ENCODE measurements at regions not wholly inside any gene's neighbourhood (a gene's known extent, or its start where the extent isn't known, plus 50 kb on each side); places are given as distances from the start of the nearest gene placed in this dataset.

DNA sequence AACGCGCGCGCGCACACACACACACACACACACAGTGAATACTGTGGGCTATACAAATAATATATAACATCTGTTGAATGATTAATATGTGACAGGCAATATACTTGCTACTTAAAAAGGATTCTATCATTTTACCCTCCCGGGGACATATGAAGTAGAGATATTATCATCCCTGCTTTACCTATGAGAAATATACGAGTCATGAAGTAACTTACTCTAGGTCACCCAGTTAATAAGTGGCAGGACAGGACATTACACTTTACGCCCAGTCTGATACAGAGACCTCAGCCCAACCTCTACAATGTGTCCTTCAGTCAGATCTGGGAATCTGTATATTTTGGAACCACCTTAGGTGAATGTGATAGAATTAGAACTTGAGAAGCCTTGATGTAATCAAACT lies 55.4 kb downstream of the CCDC54 start:
- TF ChIP-seq, protein P1, sequence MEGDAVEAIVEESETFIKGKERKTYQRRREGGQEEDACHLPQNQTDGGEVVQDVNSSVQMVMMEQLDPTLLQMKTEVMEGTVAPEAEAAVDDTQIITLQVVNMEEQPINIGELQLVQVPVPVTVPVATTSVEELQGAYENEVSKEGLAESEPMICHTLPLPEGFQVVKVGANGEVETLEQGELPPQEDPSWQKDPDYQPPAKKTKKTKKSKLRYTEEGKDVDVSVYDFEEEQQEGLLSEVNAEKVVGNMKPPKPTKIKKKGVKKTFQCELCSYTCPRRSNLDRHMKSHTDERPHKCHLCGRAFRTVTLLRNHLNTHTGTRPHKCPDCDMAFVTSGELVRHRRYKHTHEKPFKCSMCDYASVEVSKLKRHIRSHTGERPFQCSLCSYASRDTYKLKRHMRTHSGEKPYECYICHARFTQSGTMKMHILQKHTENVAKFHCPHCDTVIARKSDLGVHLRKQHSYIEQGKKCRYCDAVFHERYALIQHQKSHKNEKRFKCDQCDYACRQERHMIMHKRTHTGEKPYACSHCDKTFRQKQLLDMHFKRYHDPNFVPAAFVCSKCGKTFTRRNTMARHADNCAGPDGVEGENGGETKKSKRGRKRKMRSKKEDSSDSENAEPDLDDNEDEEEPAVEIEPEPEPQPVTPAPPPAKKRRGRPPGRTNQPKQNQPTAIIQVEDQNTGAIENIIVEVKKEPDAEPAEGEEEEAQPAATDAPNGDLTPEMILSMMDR (conservative IDR thresholded peaks at IDR 0.05; ENCODE audit: control insufficient read depth, insufficient read depth, low read depth, low read length), result no peak
- H3K4me3 ChIP-seq (ENCODE audit: control insufficient read depth, low read depth, low read length), result peak overlapping the region; percentile 74
- no peak for DNase-seq (ENCODE audit: low read depth)

DNA sequence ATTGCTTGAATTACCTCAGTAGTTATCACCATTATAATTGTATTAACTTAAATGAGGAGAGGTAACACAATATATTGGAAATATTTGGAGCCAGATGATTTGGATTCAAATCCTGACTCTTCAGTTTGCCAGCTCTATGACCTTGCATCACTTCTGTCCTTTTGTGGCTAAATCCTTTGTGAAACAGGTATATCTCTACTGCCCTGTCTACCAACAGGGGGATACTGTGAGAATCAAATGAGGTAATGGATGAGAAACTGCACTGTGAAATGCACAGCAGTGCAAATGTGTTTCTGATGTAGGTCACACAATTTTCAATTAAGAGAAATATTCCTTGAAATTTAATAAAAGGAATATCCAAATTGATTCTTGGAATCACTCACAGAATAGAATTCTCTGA lies 58.8 kb downstream of the CCDC54 start:
- no peak for DNase-seq (ENCODE audit: low read depth)
- TF ChIP-seq, protein P1 (conservative IDR thresholded peaks at IDR 0.05; ENCODE audit: control insufficient read depth, insufficient read depth, low read depth, low read length), result no peak
- H3K4me3 ChIP-seq (ENCODE audit: control insufficient read depth, low read depth, low read length), result no peak overlapping the region

DNA sequence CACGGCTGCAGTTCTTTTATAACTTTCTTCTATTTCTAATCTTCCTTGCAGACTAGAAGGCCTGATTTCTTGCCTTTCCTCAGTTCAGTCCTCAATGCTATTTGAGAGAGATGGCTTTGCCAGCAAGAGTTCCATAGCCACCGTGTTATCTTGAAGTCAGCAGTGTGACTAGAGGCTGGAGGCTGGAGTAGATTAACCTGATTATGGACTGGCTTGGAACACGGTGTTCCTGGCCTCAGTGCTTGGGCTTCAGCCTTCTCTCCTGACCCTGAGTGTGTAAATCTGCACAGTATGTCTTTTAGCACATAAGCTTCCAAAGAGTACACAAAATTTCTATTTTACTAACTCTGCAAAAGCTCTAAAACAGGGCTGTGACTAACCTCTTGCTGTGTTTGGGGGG lies 61.4 kb downstream of the CCDC54 start:
- TF ChIP-seq, protein P1 (conservative IDR thresholded peaks at IDR 0.05; ENCODE audit: control insufficient read depth, insufficient read depth, low read depth, low read length), result no peak
- DNase-seq (ENCODE audit: low read depth), result no peak
- no peak overlapping the region for H3K4me3 ChIP-seq (ENCODE audit: control insufficient read depth, low read depth, low read length)

DNA sequence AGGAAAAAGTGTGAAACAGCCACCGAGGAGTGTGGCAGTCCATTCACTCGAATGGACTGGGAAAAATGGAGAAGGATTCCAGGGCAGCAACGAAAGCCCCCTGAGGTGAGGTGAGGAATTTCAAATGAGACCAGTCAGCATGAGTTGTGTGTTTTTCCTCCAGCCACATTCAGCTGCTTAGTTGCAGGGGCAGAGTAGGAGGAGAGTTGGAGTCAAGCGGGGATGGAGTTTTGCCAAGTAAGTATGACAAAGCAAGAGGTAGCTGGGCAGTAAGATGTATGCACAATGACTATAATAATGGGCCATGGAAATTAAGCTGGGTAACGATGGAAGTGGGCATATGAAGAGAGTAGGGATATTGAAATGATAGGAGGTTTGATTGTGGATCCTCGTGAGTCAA lies 64.4 kb downstream of the CCDC54 start:
- no peak overlapping the region for H3K4me3 ChIP-seq (ENCODE audit: control insufficient read depth, low read depth, low read length)
- TF ChIP-seq, protein P1 (conservative IDR thresholded peaks at IDR 0.05; ENCODE audit: control insufficient read depth, insufficient read depth, low read depth, low read length), result no peak
- peak; percentile 30 for DNase-seq (ENCODE audit: low read depth)

DNA sequence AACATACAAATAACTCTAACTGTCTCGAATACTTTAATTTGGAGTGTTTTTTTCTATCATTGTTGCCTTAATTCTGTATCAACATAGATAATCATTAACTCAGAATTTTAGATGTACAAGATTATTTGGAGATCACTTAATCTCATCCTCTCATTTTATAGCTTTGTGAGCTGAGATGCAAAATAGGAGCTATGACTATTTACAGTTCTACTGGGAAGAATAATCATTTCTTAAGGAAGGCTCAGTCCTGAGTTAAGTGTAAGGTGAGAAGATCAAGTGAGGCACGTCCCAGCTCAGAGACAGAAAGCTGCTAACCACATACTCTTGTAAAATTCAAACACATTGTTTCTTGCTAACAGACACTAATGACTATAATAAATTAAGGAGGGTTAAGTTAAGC lies 66.2 kb downstream of the CCDC54 start:
- H3K4me3 ChIP-seq (ENCODE audit: control insufficient read depth, low read depth, low read length), result no peak overlapping the region
- TF ChIP-seq, protein P1 (conservative IDR thresholded peaks at IDR 0.05; ENCODE audit: control insufficient read depth, insufficient read depth, low read depth, low read length), result no peak
- DNase-seq (ENCODE audit: low read depth), result no peak

DNA sequence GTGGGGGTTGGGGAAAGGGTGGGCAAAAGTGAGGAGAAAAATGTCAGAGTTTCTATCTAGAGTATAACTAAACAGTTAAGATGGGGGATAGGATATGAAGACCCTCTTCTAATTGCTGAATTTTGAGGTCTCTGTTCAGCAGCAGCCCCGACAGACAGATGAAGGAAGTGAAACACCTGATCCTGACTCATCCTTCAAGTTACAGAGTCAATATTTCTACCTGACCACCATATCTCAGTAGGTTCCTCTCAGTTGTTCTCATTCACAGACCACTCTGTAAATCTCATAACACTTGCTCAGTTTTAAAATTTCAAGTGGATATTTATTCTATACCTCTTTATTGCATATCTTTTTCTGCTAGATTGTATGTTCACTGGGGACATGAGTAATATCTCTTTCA lies 69.5 kb downstream of the CCDC54 start:
- DNase-seq (ENCODE audit: low read depth), result no peak
- no peak overlapping the region for H3K4me3 ChIP-seq (ENCODE audit: control insufficient read depth, low read depth, low read length)
- TF ChIP-seq, protein P1 (conservative IDR thresholded peaks at IDR 0.05; ENCODE audit: control insufficient read depth, insufficient read depth, low read depth, low read length), result no peak

DNA sequence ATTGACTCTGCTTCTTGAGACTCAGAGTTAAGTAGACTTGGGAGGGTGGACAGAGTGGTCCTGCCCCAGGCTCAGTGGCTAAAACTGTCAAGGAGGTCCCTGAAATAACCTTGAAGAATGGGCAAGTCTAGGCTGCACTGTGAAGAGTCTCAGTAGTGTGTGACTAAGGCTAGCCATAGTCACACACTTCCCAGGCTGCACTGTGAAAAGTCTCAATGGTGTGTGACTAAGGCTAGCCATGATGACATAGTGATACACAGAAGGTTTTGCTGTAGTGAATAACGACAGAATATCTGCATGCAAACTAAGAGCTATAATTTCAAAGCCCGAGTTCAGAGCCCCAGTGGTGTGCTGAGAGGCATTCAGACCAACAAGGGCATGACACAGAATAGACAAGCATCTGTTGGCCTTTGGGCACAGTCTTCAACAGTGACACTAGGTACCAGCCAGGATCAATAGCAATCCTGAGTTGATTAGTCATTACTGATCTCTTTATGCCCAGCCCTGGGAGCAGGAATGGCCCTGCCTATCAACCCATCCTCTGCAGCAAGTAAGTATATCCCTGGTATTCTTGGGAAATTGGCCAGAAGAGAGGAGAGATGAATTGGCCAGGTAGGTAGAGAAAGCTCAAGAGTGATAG lies 72.4 kb upstream of the BBX start:
- H3K4me3 ChIP-seq (ENCODE audit: control insufficient read depth, low read depth, low read length), result no peak overlapping the region
- TF ChIP-seq, protein P1 (conservative IDR thresholded peaks at IDR 0.05; ENCODE audit: control insufficient read depth, insufficient read depth, low read depth, low read length), result no peak
- peak; percentile 47 for DNase-seq (ENCODE audit: low read depth)
